HepG2 (cell line): ENCODE measurements at regions not wholly inside any gene's neighbourhood (a gene's known extent, or its start where the extent isn't known, plus 50 kb on each side); places are given as distances from the start of the nearest gene placed in this dataset.

Experiments
- ATAC-seq: fragments of 200-7000 bp; cut with Tn5 transposase; 3 replicates; pipeline ENCODE4 v1.9.1; 2020; ENCODE audit warnings: mild to moderate bottlenecking, moderate library complexity
- BruUV-seq: library from RNA; stranded (reverse); fragments of 400-500 nt; replicated peaks from 2 replicates; lab custom pipeline; 2021; lab: Mats Ljungman, UMichigan
- CTCF ChIA-PET: fragments of 300-600 bp; formaldehyde crosslinking; extraction: SDS; loops from one replicate; lab custom pipeline; 2021; ENCODE audit warnings: low total read pairs, inconsistent platforms, low intra/inter-chr PET ratio; lab: Yijun Ruan, JAX
- POLR2A ChIA-PET: fragments of 350-600 bp; sonication (Branson Sonifier 250); formaldehyde crosslinking; loops from one replicate; lab custom pipeline; 2020; ENCODE audit warnings: antibody characterized with exemption, inconsistent platforms; lab: Yijun Ruan, JAX
- DNase-seq: peaks from one replicate; pipeline ENCODE4 v3.0.0-alpha.2; 2015; ENCODE audit warnings: low spot score
- FAIRE-seq: peaks from 3 replicates; lab custom pipeline; 2011; peaks lifted over from hg19 to GRCh38; lab: Jason Lieb, UNC
- H2AFZ ChIP-seq: one replicate; pipeline ENCODE4 v1.6.1; 2011; ENCODE audit warnings: low read length, inconsistent platforms
- H3K27ac ChIP-seq: fragments of 300-600 bp; 3 replicates; pipeline ENCODE4 v1.8.0; 2011; ENCODE audit warnings: mixed run types, mild to moderate bottlenecking, mixed read lengths, low read length, inconsistent platforms; ENCODE audit not compliant: insufficient read depth; ENCODE audit errors: extremely low read length
- H3K27me3 ChIP-seq, 2 experiments: fragments of 200-600 bp in 1 of 2; 2 replicates in 1 of 2; 3 replicates in 1 of 2; pipeline versions ENCODE4 v1.6.0 to v1.8.0; 2011; ENCODE audit warnings: low read length in 2 of 2, mild to moderate bottlenecking in 2 of 2, moderate library complexity in 2 of 2, inconsistent platforms in 1 of 2; ENCODE audit not compliant: insufficient read depth in 2 of 2, control insufficient read depth in 1 of 2
- H3K36me3 ChIP-seq, 2 experiments: fragments of 200-600 bp in 1 of 2; replicated peaks in 1 of 2; 2 replicates in 1 of 2; 3 replicates in 1 of 2; pipeline versions ENCODE4 v1.5.1 to v1.8.0; 2011; ENCODE audit warnings: low read length in 2 of 2, inconsistent platforms in 1 of 2; ENCODE audit not compliant: insufficient read depth in 2 of 2, control insufficient read depth in 1 of 2
- H3K4me1 ChIP-seq: 2 replicates; pipeline ENCODE4 v1.5.1; 2012; ENCODE audit warnings: low read length, inconsistent platforms; ENCODE audit not compliant: insufficient read depth
- H3K4me2 ChIP-seq: 2 replicates; pipeline ENCODE4 v1.6.0; 2011; ENCODE audit warnings: low read depth, low read length, inconsistent platforms
- H3K4me3 ChIP-seq, 3 experiments: fragments of 200-600 bp in 1 of 3; sonication (generic), shearing (Covaris generic) in 1 of 3; replicated peaks in 1 of 3; 2 replicates each; pipeline ENCODE4 v1.5.1; 2011 to 2016; ENCODE audit warnings: low read length in 3 of 3, inconsistent platforms in 2 of 3, low read depth in 2 of 3, mild to moderate bottlenecking in 2 of 3, control low read depth in 1 of 3, mixed read lengths in 1 of 3; ENCODE audit not compliant: insufficient read depth in 1 of 3
- H3K79me2 ChIP-seq: one replicate; pipeline ENCODE4 v1.6.1; 2011; ENCODE audit warnings: low read length, inconsistent platforms; ENCODE audit not compliant: insufficient read depth
- H3K9ac ChIP-seq: 2 replicates; pipeline ENCODE4 v1.6.0; 2011; ENCODE audit warnings: mild to moderate bottlenecking, low read depth, low read length, inconsistent platforms; ENCODE audit not compliant: insufficient read depth
- H3K9me3 ChIP-seq: 2 replicates; pipeline ENCODE4 v1.5.1; 2012; ENCODE audit warnings: mild to moderate bottlenecking, low read length
- H4K20me1 ChIP-seq: 2 replicates; pipeline ENCODE4 v1.6.0; 2011; ENCODE audit warnings: inconsistent platforms, mild to moderate bottlenecking, low read length, moderate library complexity; ENCODE audit not compliant: insufficient read depth
- AHDC1 ChIP-seq: sonication (generic); formaldehyde crosslinking; IDR thresholded peaks from 2 replicates; pipeline ENCODE4 v1.5.1; 2020; ENCODE audit warnings: mild to moderate bottlenecking, missing genetic modification reagents, borderline replicate concordance
- MYPOP ChIP-seq: sonication (generic); formaldehyde crosslinking; IDR thresholded peaks from 2 replicates; pipeline ENCODE4 v1.8.1; 2023; ENCODE audit warnings: mild to moderate bottlenecking, moderate library complexity, missing genetic modification reagents
- ONECUT2 ChIP-seq: sonication (generic); formaldehyde crosslinking; IDR thresholded peaks from 2 replicates; pipeline ENCODE4 v1.4.0; 2020; ENCODE audit warnings: missing genetic modification reagents
- TFDP2 ChIP-seq: sonication (generic); formaldehyde crosslinking; IDR thresholded peaks from 2 replicates; pipeline ENCODE4 v1.4.0; 2020; ENCODE audit warnings: missing genetic modification reagents
- ZBTB38 ChIP-seq: sonication (generic); formaldehyde crosslinking; IDR thresholded peaks from 2 replicates; pipeline ENCODE4 v1.5.1; 2020; ENCODE audit warnings: mild to moderate bottlenecking, missing genetic modification reagents
- ZMYM2 ChIP-seq: sonication (generic); formaldehyde crosslinking; IDR thresholded peaks from 2 replicates; pipeline ENCODE4 v1.8.0; 2022; ENCODE audit warnings: mild to moderate bottlenecking, missing genetic modification reagents
- ZNF329 ChIP-seq: sonication (generic); formaldehyde crosslinking; IDR thresholded peaks from 2 replicates; pipeline ENCODE4 v1.9.0; 2021; ENCODE audit warnings: low read depth, mild to moderate bottlenecking, missing genetic modification reagents
- ZNF431 ChIP-seq: sonication (generic); formaldehyde crosslinking; IDR thresholded peaks from 2 replicates; pipeline ENCODE4 v1.9.0; 2022; ENCODE audit warnings: missing genetic modification reagents, low read depth, mild to moderate bottlenecking, borderline replicate concordance
- ZNF607 ChIP-seq: sonication (generic); formaldehyde crosslinking; IDR thresholded peaks from 2 replicates; pipeline ENCODE4 v1.5.1; 2020; ENCODE audit warnings: missing genetic modification reagents, mild to moderate bottlenecking, borderline replicate concordance
- ZNF891 ChIP-seq: sonication (generic); formaldehyde crosslinking; IDR thresholded peaks from 2 replicates; pipeline ENCODE4 v1.5.0; 2020; ENCODE audit warnings: mild to moderate bottlenecking, missing genetic modification reagents
- ZSCAN9 ChIP-seq: IDR thresholded peaks from 2 replicates; pipeline ENCODE4 v1.6.1; 2016; ENCODE audit warnings: borderline replicate concordance
- WGBS: methylation state at CpG from one replicate; pipeline ENCODE4 v1.1.6; 2017; ENCODE audit warnings: low lambda C conversion rate; 5-methylcytosine and 5-hydroxymethylcytosine counted together
- in situ Hi-C: cut with HindIII; loops from 2 replicates; pipeline ENCODE4 v1.10.0; 2017; ENCODE audit warnings: low pct_unique_long_range_greater_than_20kb; ENCODE audit not compliant: extremely low pct_ligation_motif_present
- intact Hi-C: fragments of 100-400 bp; cut with micrococcal nuclease; formaldehyde crosslinking; loops from one replicate; pipeline ENCODE4 v1.10.0; 2022; ENCODE audit not compliant: unreplicated experiment
- TF ChIP-seq, protein P1 (sequence below): IDR thresholded peaks from 2 replicates; pipeline ENCODE4 v1.6.1; 2016
- TF ChIP-seq, protein P2 (sequence below): sonication (generic); formaldehyde crosslinking; IDR thresholded peaks from 2 replicates; pipeline ENCODE4 v1.5.0; 2020; ENCODE audit warnings: mild to moderate bottlenecking, missing genetic modification reagents, moderate library complexity

GRCh38 chr2:196338440-196338839 is 167.1 kb upstream of the STK17B start:
- ChIA-PET POLR2A (no interaction called here), CTCF (interaction anchor here (1.6 to 3.1 kb wide), 2 partner anchors 207 to 260 kb away, joined by 5 to 54 read pairs; no protein-coding TSS in a partner anchor)
- H3K4me3 ChIP-seq, result no peak overlapping the region
- BruUV-seq, result no TSS peak
- no peaks in the 10 kb centered on the region for H3K79me2 ChIP-seq
- H2AFZ ChIP-seq, result no peak overlapping the region
- ATAC-seq (no peak), FAIRE-seq (no peak), DNase-seq (no peak)
- no peaks in the 10 kb centered on the region for H3K9me3 ChIP-seq
- H3K4me2 ChIP-seq, result no peak overlapping the region
- H3K4me1 ChIP-seq, result no peaks in the 10 kb centered on the region
- no peak overlapping the region for H3K9ac ChIP-seq
- no peak overlapping the region for H3K27ac ChIP-seq
- H3K27me3 ChIP-seq, result no peaks in the 10 kb centered on the region
- in situ Hi-C loops, result loop anchor here (5.0 kb wide), 1 partner anchor 206 kb away; no protein-coding TSS in a partner anchor
- intact Hi-C loops, result no loop called here
- no peaks in the 10 kb centered on the region for H4K20me1 ChIP-seq
- WGBS, result 3% methylated on average over 2 of the region's 2 CpGs
- no peaks in the 10 kb centered on the region for H3K36me3 ChIP-seq
- TF ChIP-seq ZBTB38 (CRISPR knock-in tag), result no peak
- TF ChIP-seq ZNF329 (CRISPR knock-in tag), result no peak
- no peak for TF ChIP-seq ZNF431 (CRISPR knock-in tag)
- TF ChIP-seq ZMYM2, result no peak
- TF ChIP-seq MYPOP (CRISPR knock-in tag), result no peak
- no peak for TF ChIP-seq TFDP2 (CRISPR knock-in tag)
- TF ChIP-seq, protein P1, sequence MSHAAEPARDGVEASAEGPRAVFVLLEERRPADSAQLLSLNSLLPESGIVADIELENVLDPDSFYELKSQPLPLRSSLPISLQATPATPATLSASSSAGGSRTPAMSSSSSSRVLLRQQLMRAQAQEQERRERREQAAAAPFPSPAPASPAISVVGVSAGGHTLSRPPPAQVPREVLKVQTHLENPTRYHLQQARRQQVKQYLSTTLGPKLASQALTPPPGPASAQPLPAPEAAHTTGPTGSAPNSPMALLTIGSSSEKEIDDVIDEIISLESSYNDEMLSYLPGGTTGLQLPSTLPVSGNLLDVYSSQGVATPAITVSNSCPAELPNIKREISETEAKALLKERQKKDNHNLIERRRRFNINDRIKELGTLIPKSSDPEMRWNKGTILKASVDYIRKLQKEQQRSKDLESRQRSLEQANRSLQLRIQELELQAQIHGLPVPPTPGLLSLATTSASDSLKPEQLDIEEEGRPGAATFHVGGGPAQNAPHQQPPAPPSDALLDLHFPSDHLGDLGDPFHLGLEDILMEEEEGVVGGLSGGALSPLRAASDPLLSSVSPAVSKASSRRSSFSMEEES (CRISPR knock-in tag), result no peak
- no peak for TF ChIP-seq ZSCAN9 (CRISPR knock-in tag)
- no peak for TF ChIP-seq AHDC1 (CRISPR knock-in tag)
- TF ChIP-seq, protein P2, sequence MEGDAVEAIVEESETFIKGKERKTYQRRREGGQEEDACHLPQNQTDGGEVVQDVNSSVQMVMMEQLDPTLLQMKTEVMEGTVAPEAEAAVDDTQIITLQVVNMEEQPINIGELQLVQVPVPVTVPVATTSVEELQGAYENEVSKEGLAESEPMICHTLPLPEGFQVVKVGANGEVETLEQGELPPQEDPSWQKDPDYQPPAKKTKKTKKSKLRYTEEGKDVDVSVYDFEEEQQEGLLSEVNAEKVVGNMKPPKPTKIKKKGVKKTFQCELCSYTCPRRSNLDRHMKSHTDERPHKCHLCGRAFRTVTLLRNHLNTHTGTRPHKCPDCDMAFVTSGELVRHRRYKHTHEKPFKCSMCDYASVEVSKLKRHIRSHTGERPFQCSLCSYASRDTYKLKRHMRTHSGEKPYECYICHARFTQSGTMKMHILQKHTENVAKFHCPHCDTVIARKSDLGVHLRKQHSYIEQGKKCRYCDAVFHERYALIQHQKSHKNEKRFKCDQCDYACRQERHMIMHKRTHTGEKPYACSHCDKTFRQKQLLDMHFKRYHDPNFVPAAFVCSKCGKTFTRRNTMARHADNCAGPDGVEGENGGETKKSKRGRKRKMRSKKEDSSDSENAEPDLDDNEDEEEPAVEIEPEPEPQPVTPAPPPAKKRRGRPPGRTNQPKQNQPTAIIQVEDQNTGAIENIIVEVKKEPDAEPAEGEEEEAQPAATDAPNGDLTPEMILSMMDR, result no peak
- no peak for TF ChIP-seq ONECUT2 (CRISPR knock-in tag)
- no peak for TF ChIP-seq ZNF607
- TF ChIP-seq ZNF891 (CRISPR knock-in tag), result no peak
